ENCODE measurements at regions not wholly inside any gene's neighbourhood (a gene's known extent, or its start where the extent isn't known, plus 50 kb on each side); places are given as distances from the start of the nearest gene placed in this dataset.
"Not testable (repeated sequence)": the region's sequence is repeated elsewhere in the genome, so short reads cannot be mapped to it uniquely, and the experiment has no call there.

GRCh38 chr12:88856201-88856600, 275.9 kb upstream of the KITLG start:
- H3K4me3 ChIP-seq (ENCODE audit: low read depth, poor library complexity, severe bottlenecking), result no peak overlapping the region
- WGBS, 2 donors, result 78 to 84% methylated on average over 2 of the region's 2 CpGs

DNA sequence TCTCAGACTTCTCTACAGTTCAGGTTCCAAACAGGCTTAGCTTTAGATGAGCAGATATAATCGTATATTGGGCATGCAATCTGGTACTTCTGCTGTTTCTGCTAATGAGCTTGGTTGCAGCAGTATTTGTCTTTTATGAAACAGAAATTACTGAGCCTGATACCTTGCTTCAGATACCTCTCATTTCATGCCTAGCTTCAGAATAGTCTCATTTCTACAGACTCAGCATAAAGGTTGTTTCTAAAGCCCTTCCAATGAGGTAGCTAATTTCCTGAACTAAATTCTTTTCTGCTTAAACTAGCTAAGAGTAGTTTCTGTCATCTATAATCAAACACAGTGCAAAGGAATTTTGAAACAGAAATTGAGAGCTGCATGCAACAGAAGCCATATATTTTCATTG, 275.0 kb upstream of the KITLG start:
- intact Hi-C loops (cut with DNase I; ENCODE audit: low total_unique reads), result no loop called here
- 78 to 80% methylated on average over 1 of the region's 1 CpG for WGBS, 2 donors
- H3K4me3 ChIP-seq (ENCODE audit: low read depth, poor library complexity, severe bottlenecking), result no peak overlapping the region
- TF ChIP-seq POLR2A (IDR thresholded peaks at IDR 0.05), result no peak
- TF ChIP-seq CTCF (IDR thresholded peaks at IDR 0.05), result no peak
- DNase-seq (ENCODE audit: low spot score in 2 of 2), result no peak

More at GRCh38 chr12:88856201-88856600, 275.9 kb upstream of the KITLG start:
- intact Hi-C loops (cut with DNase I; ENCODE audit: low total_unique reads), result no loop called here
- DNase-seq (ENCODE audit: low spot score in 2 of 2), result no peak
- TF ChIP-seq POLR2A (IDR thresholded peaks at IDR 0.05), result no peak
- TF ChIP-seq CTCF (IDR thresholded peaks at IDR 0.05), result no peak

DNA sequence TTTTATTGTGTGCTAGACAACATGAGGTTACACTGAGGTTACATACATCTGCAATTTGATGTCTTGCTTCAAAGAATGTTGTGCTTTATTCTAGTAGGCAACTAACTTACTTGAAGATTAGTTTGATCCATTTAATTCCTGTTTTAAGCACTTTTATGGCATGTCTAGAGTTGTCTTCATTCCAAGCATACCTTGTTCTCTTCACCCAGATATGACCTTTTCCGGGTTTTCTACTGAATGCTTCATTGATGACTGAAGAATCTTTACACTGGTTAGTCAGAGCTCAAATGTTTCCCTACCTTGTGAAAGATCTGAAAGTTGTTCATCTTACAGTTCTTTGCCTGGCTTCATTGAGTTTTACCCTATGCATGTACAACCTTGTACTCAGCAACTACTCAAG, 274.0 kb upstream of the KITLG start:
- 52% methylated on average over 1 of the region's 1 CpG for WGBS, 2 donors
- no peak for DNase-seq (ENCODE audit: low spot score in 2 of 2)
- TF ChIP-seq POLR2A (IDR thresholded peaks at IDR 0.05) (no peak), CTCF (IDR thresholded peaks at IDR 0.05) (no peak)
- intact Hi-C loops (cut with DNase I; ENCODE audit: low total_unique reads), result no loop called here
- no peak overlapping the region for H3K4me3 ChIP-seq (ENCODE audit: low read depth, poor library complexity, severe bottlenecking)

DNA sequence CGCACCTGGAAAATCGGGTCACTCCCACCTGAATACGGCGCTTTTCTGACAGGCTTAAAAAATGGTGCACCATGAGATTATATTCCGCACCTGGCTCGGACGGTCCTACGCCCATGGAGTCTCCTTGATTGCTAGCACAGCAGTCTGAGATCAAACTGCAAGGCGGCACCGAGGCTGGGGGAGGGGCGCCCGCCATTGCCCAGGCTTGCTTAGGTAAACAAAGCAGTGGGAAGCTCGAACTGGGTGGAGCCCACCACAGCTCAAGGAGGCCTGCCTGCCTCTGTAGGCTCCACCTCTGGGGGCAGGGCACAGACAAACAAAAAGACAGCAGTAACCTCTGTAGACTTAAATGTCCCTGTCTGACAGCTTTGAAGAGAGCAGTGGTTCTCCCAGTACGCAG, 267.0 kb upstream of the KITLG start:
- intact Hi-C loops (cut with DNase I; ENCODE audit: low total_unique reads); H3K4me3 ChIP-seq (ENCODE audit: low read depth, poor library complexity, severe bottlenecking); DNase-seq (ENCODE audit: low spot score in 2 of 2): not testable (repeated sequence)
- 93 to 98% methylated on average over 12 to 13 of the region's 14 CpGs for WGBS, 2 donors

DNA sequence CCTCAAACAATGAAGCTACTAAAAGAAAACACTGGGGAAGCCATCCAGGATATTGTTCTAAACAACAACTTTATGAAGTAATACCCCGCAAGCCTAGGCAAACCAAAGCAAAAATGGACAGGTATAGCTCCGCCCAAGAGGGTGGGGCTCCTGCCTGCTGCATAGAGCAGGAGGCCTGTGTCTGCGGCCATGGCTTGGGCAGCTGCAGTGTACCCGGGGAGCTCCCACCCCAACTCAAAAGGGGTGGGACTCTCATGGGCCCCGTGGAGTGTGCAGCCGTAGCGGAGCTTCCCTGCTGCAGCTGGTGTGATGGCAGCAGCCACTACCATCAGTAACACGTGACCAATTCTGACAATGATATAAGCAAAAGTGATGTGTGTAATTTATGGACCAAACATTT, 264.2 kb upstream of the KITLG start:
- WGBS, 2 donors, result 88 to 91% methylated on average over 8 of the region's 8 CpGs
- DNase-seq (ENCODE audit: low spot score in 2 of 2), result no peak
- no peak overlapping the region for H3K4me3 ChIP-seq (ENCODE audit: low read depth, poor library complexity, severe bottlenecking)
- no peak for TF ChIP-seq POLR2A (IDR thresholded peaks at IDR 0.05)
- TF ChIP-seq CTCF (IDR thresholded peaks at IDR 0.05), result no peak
- intact Hi-C loops (cut with DNase I; ENCODE audit: low total_unique reads), result no loop called here

DNA sequence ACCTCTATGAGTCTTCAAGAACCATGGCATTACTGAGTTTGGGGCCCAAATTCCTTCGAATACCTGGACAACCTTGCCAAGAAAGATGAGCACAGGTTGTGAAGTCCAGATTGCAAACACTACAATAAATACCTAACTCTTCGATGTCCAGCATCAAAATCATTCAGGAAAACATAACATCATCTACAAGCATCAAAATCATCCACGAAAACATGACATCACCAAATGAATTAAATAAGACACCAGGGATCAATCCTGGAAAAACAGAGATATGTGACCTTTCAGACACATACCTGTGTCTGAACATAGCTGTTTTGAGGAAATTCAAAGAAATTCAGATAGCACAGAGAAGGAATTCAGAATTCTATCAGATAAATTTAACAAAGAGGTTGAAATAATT, 262.0 kb upstream of the KITLG start:
- H3K4me3 ChIP-seq (ENCODE audit: low read depth, poor library complexity, severe bottlenecking), result no peak overlapping the region
- no peak for TF ChIP-seq CTCF (IDR thresholded peaks at IDR 0.05)
- no peak for TF ChIP-seq POLR2A (IDR thresholded peaks at IDR 0.05)
- WGBS, 2 donors, result 84 to 92% methylated on average over 3 of the region's 3 CpGs
- no peak for DNase-seq (ENCODE audit: low spot score in 2 of 2)
- intact Hi-C loops (cut with DNase I; ENCODE audit: low total_unique reads), result no loop called here

Data from lower leg skin (tissue), 4 donors.